HT1080 (cell line): ENCODE measurements at regions not wholly inside any gene's neighbourhood (a gene's known extent, or its start where the extent isn't known, plus 50 kb on each side); places are given as distances from the start of the nearest gene placed in this dataset.

Experiments used
- DNase-seq: peaks from one replicate; pipeline ENCODE4 v3.0.0-alpha.2; 2015; ENCODE audit warnings: low read depth

DNA sequence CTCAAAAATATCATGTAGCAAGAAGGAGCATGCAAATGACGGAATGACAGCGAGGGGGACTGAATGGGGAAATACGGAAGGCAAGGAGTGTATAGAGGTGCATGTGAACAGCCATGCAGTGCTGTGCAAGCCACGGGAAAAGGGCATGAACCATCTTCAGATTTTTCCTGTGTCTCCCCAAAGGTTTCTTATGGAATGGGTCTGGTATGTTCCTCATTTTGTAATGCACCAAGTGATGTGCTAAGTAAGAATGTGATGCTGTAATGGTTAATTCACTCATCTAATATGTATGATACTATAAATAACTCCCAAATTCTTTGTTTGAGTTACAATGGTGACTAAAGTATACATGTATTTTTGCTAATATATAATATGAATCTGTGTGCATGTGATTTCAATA lies 99.0 kb upstream of the DAB2 start:
- DNase-seq = no peak

DNA sequence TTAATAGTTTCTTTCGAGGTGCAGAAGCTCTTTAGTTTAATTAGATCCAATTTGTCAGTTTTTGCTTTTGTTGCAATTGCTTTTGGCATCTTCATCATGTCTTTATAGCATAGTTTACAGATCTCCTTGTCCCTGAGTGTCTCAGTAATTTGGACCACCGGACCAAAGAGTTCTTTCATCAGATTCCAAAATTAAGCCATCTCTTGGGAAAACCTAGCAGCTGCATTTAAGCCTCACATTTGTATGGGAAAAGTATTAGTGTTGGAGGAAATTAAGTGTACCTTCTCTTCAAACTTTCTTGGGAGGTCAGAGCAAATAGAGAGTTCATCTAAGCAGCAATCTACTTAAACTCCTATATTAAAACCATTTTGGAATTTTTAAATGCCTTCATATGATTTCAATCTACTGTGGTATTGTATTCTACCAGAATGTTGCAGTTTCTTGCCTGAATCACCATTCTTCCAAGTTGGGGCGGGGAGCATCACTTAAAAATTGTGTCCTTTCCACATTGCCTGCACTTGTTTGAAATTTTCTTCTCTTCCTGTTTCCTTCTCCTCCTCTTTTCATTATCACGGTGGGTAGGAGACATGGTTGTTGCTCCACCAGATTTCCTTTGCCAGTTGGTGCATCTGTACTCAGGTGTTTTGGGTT lies 97.3 kb upstream of the DAB2 start:
- no peak for DNase-seq

DNA sequence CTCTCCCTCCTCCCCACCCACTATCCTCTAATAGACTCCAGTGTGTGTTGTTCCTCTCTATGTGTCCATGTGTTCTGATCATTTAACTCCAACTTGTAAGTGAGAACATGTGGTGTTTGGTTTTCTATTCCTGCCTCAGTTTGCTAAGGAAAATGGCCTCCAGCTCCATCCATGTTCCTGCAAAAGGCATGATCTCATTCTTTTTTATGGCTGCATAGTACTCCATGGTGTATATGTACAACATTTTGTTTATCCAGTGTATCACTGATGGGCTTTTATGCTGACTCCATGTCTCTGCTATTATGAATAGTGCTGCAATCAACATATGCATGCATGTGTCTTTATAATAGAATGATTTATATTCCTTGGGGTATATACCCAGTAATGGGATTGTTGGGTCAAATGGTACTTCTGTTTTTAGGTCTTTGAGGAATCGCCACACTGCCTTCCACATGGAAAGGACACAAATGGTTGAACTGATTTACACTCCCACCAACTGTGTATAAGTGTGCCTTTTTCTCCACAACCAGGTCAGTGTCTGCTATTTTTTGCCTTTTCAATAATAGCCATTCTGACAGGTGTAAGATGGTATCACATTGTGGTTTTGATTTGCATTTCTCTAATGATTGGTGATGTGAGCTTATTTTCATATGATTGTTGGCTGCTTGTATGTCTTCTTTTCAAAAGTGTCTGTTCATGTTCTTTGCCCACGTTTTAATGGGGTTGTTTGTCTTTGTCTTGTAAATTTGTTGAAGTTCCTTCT lies 96.5 kb upstream of the DAB2 start:
- DNase-seq = no peak

DNA sequence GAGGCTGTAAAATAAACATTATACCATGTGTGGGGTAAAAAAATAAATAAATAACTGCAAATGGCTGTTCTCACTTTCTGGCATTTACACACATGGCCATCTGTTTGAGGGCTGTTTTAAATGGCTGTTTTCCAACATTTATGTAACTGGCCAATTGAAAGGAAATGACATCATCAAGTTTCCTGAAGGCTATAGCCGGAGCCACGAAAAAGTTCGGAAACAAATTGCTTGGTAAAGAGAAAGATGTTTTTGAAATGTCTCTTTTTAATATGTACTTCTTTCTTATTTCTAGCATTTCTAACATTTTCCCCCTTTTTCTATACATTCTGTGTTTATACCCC lies 95.4 kb upstream of the DAB2 start:
- DNase-seq = peak; percentile 75

DNA sequence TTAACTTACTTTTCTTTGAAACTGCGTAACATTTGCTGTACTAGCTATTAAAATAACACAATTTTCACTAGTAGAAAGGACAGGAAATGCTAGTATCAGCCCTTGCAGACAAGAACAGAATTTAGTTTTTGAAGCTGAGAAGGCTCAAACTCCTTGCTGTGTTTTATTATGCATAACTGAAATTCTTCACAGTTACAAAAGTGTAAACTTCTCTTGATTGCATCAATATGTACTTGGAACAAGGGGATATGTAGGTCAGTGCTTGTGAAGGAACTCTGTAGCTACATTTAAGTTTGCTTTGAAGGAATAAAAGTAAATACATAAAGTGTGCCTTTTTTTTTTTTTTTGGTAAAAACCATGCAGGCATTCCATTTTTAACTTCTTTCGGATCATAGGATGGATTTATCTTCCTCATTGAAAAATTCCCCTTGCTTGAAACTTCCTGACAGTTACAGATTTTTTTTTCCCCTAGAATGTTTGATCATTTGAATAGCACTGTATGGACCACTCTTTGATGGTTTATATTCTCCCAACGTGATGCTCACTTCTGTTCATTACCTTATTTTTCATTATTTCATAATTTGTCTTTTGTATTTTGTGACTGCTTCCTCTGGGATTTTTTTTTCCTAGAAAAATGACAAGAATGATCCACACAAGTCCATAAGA lies 94.9 kb upstream of the DAB2 start:
- no peak for DNase-seq

DNA sequence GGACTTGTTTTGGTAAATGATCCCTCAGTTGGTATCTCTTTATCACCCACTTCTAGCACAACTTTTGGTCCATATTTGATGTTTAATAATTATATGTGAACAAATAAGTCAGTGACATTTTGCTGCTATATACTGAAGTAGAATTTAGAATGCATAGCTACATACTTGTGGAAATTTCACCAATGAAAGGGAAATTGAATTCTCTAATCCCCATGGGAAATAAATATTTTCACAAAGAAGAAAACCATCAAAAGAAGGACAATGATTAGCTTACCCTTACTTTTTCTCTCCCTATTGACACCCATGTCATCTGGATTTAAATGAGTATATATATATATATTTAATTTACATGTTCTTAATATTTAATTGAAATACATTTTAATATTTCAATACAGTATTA lies 94.3 kb upstream of the DAB2 start:
- no peak for DNase-seq

DNA sequence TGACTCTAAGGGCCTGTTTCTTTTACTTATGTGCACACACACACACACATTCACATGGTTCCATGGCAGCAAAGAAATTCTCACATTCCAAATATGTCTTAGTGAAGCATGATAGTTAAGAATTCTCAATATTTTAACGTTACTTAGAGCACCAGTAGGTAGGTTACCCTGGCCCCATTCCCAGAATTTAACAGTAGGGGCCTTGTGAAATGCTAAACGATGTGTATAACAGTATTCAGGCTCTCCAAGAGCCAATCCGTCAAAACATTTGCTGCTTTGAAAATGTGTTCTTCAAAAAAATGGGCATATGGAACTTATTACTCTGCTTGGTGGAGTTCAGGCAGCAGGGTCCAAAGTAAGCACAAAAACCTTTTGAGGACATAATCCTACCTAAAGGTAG lies 93.7 kb upstream of the DAB2 start:
- DNase-seq = no peak

DNA sequence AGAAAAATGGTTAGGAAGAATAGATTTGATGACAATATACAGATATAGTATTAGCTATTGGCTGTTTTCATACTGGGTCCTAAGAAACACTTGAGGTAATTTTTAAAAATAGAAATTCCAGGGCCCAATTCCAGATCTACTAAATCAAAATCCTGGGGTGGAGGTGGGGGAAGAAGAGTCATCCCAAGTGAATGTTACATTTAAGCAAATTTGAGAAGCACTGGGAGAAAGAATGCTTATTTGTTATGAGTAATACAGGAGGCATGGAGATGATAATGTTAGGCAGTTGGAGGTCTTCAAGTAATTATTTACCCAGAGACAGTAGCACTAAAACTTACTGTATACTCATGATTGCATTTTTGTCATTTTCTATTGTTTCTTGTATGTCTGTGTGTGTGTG lies 93.0 kb upstream of the DAB2 start:
- DNase-seq = peak; percentile 90

DNA sequence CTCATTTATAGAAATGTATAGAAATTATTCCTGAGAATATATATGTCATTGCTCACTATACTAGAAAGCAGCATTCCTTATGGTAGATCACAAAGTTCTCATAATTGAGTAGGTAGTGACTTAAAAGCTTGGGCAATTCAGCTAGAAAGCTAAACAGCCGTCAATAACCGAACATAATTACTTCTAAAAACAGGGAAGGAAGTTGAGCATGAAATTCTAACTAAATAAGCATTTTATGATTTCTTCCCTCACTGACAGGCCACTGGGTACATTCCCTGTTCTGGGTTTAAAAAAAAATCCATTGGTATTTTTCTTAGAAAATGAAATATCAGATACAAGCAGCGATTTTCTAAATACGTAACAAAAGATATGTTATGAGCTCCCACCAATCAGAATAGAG lies 91.1 kb upstream of the DAB2 start:
- no peak for DNase-seq

DNA sequence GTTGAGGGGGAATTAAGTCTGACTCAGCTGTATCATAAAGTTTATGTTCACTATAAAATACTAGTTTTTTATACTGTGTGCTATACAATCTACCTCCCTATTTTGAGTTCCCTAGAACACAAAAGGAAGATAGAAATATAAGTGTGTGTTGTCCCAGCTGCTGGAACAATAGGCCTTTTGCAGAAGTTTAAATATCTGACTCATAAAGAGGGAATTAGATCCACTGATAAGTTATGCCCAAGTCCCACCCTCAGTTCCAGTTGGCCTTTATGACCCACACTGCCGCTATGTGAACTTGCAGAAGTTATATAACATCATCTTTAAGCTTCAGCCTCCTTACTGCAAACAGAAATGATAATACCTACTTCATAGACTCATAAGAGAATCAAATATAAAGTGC lies 88.5 kb upstream of the DAB2 start:
- DNase-seq = peak; percentile 73

DNA sequence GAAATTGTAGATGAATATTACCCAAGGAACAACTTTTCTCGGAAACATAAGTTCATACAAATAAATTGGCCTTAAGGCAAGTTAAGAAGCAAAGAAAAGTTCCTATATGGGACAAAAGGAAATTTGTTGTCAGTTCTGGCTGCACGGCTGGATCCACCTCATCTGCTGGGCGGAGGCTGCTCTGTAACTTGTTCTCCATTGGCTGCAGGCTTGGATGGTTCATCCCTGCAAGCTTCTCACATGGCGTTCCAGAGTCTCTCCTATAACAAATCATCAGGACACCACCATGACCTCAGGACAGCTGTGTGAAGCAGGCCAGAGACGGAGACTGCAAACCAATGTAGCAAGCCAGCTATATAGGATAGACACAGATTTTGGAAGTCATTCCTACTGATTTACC lies 81.4 kb upstream of the DAB2 start:
- no peak for DNase-seq

DNA sequence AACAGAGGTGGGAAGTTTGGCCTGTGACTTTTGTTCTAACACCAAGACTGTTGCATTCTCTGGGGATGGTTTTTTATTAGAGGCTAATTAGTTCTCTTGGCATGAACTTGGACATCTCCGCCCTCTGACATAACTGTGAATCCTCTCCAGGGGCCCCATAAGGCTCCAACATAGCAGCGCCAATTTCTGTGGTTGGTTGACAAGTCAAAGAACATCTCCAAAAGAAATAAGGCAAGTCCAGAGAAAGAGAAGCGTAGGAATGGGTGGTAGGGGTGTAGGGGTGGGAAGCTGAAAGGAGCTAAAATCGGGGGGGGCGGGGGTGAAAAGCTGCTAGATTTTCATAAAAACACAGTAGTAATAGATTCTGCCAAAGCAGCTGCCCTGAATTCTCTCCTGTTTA lies 81.0 kb upstream of the DAB2 start:
- DNase-seq = no peak

DNA sequence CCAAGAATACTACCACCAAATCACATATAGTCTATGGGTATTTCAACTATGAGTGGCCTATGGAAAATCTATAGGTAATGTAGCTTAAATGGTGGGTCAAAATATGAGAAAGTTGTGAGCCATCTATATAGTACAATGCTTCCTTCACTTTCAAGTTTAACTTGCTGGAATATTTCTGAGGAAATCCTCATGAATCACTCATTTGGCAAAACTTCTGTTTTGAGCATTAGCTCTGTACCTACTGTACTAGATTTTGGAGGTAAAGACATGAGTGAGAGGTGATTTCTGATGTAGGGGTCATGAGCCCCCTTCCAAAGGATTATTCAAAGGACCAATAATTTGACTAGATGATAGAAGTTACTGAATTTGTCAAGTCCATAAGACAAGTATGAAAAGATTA lies 80.6 kb upstream of the DAB2 start:
- DNase-seq = no peak

DNA sequence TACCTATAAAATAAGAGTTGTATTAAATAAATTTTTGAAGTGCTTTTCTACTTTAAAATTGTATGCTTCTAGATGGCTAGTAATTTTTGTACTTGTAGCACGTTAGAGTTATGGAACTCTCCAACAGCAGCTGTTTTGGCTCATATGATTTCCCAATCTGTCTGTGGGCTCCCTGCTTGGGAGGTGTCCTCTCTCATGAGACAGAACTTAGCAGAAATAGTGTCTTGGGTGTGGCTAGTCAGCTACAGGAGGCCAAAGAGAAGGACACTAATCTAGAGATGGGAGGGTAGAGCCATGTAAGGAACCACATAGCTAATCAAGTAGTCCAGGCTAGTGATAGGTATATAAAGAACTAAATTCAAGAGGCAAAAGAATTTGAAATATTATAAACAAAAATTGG lies 78.4 kb upstream of the DAB2 start:
- no peak for DNase-seq

DNA sequence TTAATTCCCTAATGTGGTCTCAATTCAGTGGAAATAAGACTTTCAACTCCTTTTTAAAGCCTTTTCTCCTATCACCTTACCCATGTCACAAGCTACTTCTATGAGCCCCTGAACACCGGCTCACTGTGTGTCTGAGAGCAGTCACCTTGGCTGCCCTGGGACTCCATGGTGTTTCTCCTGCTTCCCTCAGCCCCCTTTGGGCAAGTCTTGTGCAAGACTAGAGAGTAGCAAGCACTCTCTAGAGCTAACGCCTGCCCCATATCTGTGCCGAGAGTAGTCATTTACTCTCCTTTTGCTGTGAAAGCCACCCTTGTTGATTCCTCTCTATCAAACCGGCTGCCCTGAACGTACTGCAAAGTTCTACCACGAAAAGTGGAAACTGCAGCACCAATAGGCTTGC lies 77.9 kb upstream of the DAB2 start:
- DNase-seq = no peak

DNA sequence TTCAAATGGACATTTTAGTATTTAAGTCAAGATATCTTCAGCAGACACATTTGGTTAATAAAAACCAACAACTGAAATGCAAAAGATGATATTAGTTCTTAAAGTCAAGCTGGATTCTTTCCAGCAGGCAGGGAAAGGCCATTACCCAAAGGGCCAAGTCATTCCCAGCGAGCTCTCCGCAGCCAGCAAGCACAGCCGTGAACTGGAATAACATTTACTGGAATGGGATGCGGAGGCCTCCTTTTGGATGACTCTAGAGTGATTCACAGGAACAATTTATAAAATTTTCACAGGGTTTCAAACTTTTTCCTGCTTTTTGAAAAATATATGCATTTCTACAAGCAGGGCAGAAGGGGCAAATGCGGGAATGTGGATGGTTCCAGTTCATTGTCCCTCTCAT lies 76.6 kb upstream of the DAB2 start:
- DNase-seq = peak; percentile 74

DNA sequence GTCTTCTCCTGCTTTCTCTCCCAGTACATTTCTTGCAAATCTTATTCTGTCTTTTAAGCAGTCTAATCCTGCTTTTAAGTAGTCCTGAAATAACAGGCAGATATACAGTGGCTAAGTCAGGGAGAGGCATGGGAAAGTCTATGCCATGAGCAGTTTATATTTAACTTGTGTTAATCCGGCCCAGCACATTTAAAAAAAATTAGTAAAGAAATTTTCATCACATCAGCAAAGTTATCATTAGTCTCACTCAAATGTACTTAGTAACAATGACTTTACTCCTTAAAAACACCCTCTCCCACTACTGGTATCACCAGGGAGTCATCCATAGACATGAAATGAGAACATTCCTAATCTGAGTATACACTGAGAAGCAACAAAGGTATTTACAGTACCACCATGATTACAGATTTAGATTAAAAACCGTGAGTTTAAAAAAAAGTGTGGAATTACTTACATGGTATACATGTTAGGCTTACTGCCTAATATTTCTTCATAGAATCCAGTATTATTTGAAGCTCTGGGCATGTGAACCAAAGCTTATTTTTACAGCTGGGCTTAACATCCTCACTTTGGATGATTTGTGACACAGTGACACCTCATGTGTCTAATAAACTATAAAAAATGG lies 75.9 kb upstream of the DAB2 start:
- DNase-seq = no peak

DNA sequence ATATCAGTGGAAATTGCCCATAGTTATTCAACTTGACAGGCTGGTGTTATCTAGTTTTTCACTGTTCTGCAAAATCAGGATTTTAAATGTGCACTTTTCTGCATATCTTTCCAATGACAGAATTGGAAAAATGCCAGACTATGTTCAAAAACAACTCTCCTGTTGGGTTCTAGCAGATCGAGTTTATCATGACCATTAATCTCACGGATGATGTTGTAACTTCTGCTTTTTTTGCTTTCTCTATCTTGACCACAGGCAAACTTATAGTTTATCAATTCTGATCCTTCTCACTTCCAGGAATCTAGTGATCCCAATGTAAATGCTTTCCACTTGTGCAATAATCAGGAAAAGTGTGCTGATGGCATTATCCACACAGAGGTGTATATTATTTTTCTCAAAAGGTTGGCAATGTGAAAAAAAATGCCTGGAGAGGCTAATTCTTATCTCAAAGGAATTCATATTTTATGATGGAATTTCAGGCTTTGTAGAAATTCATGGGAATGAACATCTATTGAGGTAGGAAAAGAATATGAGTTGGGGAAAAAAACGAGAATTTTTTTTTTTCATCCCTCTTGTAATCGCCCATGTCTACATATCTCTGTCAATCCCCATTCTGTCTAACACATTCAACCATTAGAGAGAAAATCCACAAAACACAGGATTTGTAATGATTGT lies 73.6 kb upstream of the DAB2 start:
- DNase-seq = peak; percentile 23

DNA sequence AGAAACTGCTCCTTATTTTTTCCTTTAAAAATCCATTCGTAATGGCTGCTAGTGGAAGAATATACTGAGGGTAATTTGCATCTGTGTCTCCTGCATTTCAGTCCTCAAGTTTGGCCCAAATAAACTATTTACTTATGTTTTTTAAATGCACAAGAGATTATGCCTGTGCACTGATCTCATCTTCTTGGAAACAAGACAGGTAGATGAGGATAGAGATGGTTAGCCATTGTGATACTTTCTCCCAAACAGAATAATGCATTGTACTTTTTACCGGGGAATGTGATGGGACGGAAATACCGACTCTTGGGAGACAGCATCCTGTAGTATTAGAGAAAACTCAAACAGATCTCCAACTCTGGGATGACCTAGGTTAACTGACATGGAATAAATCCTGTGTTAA lies 72.5 kb upstream of the DAB2 start:
- DNase-seq = no peak

DNA sequence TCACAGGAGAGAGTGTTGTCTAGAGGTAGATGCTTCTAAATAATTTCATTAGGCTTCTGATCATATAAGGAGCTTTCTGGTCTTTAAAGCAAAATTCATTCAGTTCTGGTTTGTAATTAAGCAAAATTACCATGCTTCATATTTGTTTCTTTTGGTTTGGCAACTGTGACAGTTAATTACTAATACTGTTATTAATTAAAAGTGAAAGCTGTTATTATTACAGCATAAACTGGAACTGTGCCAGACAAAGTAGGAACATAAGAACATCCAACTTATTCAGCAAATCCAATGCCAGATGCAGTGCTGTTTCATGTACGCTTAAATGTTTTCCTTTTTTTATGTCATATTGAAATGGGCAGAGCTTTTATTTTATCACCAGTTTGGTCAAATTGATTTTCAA lies 70.4 kb upstream of the DAB2 start:
- DNase-seq = no peak

DNA sequence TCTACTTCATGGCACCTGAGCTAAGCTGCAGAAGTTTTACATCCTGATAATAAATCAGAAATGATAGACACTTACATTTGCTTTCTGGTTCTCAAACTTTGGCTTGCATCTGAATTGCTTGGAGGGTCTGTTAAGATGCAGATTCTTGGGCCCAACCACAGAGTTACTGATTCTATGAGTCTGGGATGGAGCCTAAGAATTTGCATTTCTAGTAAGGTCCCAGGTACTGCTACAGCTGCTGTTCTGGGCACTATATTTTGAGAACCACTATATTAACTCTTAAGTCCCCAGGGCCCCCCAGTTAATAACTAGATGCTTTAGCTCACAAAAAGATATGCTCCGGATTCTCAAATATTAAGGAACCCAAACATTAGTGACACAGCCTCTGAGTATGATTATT lies 69.8 kb upstream of the DAB2 start:
- no peak for DNase-seq

DNA sequence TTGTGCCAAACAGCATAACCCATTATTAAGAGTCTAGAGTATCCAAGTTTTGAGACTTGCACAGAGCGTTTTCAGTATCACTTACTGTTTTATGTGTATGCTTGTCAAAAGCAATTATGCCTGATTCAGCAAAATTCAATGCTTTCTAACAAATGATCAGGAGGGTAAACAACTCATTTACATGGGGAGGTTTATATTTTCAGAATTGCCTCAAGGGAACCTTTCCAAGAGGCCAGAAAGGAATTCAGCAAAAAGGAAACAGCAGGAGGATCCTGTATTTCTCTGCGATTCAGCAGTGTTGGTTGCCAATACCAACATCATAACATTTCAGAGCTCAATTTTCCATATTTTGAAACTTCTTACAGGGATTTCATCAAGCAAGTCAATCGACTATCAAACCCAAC lies 69.3 kb upstream of the DAB2 start:
- DNase-seq = no peak
